ENCODE measurements at regions not wholly inside any gene's neighbourhood (a gene's known extent, or its start where the extent isn't known, plus 50 kb on each side); places are given as distances from the start of the nearest gene placed in this dataset.

- Histone ChIP-seq H3K79me2 (ENCODE audit: insufficient read depth, low read depth) (no peaks in the 10 kb centered on the region), H3K27ac (no peak overlapping the region), H3K9ac (no peak overlapping the region), H4K20me1 (ENCODE audit: insufficient read depth) (no peaks in the 10 kb centered on the region), H3K4me1 (ENCODE audit: low read depth, poor library complexity, severe bottlenecking) (no peaks in the 10 kb centered on the region), H3K4me2 (no peak overlapping the region), H3K36me3 (ENCODE audit: insufficient read depth) (no peaks in the 10 kb centered on the region), H3K4me3 (IDR thresholded peaks at IDR 0.05; ENCODE audit: insufficient read depth, low read depth, low read length) (no peak overlapping the region), H2AFZ (ENCODE audit: low read depth) (no peak overlapping the region), H3K27me3 (ENCODE audit: insufficient read depth, low read depth) (no peaks in the 10 kb centered on the region)
- TF ChIP-seq, protein P1, sequence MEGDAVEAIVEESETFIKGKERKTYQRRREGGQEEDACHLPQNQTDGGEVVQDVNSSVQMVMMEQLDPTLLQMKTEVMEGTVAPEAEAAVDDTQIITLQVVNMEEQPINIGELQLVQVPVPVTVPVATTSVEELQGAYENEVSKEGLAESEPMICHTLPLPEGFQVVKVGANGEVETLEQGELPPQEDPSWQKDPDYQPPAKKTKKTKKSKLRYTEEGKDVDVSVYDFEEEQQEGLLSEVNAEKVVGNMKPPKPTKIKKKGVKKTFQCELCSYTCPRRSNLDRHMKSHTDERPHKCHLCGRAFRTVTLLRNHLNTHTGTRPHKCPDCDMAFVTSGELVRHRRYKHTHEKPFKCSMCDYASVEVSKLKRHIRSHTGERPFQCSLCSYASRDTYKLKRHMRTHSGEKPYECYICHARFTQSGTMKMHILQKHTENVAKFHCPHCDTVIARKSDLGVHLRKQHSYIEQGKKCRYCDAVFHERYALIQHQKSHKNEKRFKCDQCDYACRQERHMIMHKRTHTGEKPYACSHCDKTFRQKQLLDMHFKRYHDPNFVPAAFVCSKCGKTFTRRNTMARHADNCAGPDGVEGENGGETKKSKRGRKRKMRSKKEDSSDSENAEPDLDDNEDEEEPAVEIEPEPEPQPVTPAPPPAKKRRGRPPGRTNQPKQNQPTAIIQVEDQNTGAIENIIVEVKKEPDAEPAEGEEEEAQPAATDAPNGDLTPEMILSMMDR (conservative IDR thresholded peaks at IDR 0.05; ENCODE audit: low read depth, low read length), result no peak
These were observed 191.3 kb downstream of the ALG10B start for GRCh38 chr12:38507839-38508238.

- Histone ChIP-seq H3K27me3 (ENCODE audit: insufficient read depth, low read depth) (no peaks in the 10 kb centered on the region), H4K20me1 (ENCODE audit: insufficient read depth) (no peaks in the 10 kb centered on the region), H3K9ac (no peak overlapping the region), H3K27ac (no peak overlapping the region), H3K4me1 (ENCODE audit: low read depth, poor library complexity, severe bottlenecking) (no peaks in the 10 kb centered on the region), H3K4me3 (IDR thresholded peaks at IDR 0.05; ENCODE audit: insufficient read depth, low read depth, low read length) (no peak overlapping the region), H3K4me2 (no peak overlapping the region), H2AFZ (ENCODE audit: low read depth) (no peak overlapping the region), H3K36me3 (ENCODE audit: insufficient read depth) (no peaks in the 10 kb centered on the region), H3K79me2 (ENCODE audit: insufficient read depth, low read depth) (no peaks in the 10 kb centered on the region)
- TF ChIP-seq, protein P1 (conservative IDR thresholded peaks at IDR 0.05; ENCODE audit: low read depth, low read length), result no peak
These were observed 191.7 kb downstream of the ALG10B start for GRCh38 chr12:38508246-38508645.

DNA sequence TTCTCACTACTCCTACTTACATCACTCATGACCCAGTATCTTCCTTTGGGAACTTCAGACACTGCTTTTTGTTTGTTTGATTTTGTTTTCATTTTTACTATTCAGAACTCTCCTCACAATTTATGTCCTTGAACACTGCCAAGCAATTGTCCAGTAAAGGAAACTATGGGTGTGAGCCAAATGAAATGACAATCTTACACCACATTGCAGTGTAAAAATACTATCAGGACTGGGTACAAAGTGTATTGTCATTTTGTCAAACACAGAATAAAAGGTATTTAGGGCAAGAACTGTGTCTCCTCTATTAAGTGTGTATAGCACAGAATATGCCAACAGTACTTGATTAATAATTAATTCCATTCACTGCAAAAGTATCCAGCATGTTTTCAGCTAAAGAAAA is 199.3 kb downstream of the ALG10B start:
- Histone ChIP-seq H2AFZ (ENCODE audit: low read depth) (no peak overlapping the region), H3K4me3 (IDR thresholded peaks at IDR 0.05; ENCODE audit: insufficient read depth, low read depth, low read length) (no peak overlapping the region), H4K20me1 (ENCODE audit: insufficient read depth) (no peaks in the 10 kb centered on the region), H3K4me2 (no peak overlapping the region), H3K4me1 (ENCODE audit: low read depth, poor library complexity, severe bottlenecking) (no peaks in the 10 kb centered on the region), H3K9ac (no peak overlapping the region), H3K27ac (no peak overlapping the region), H3K79me2 (ENCODE audit: insufficient read depth, low read depth) (no peaks in the 10 kb centered on the region), H3K36me3 (ENCODE audit: insufficient read depth) (no peaks in the 10 kb centered on the region), H3K27me3 (ENCODE audit: insufficient read depth, low read depth) (no peaks in the 10 kb centered on the region)
- TF ChIP-seq, protein P1 (conservative IDR thresholded peaks at IDR 0.05; ENCODE audit: low read depth, low read length), result no peak

GRCh38 chr12:38516418-38516817 is 199.8 kb downstream of the ALG10B start:
- Histone ChIP-seq H2AFZ (ENCODE audit: low read depth) (no peak overlapping the region), H4K20me1 (ENCODE audit: insufficient read depth) (no peaks in the 10 kb centered on the region), H3K27ac (no peak overlapping the region), H3K4me1 (ENCODE audit: low read depth, poor library complexity, severe bottlenecking) (no peaks in the 10 kb centered on the region), H3K4me2 (no peak overlapping the region), H3K4me3 (IDR thresholded peaks at IDR 0.05; ENCODE audit: insufficient read depth, low read depth, low read length) (no peak overlapping the region), H3K36me3 (ENCODE audit: insufficient read depth) (no peaks in the 10 kb centered on the region), H3K9ac (no peak overlapping the region), H3K27me3 (ENCODE audit: insufficient read depth, low read depth) (no peaks in the 10 kb centered on the region), H3K79me2 (ENCODE audit: insufficient read depth, low read depth) (no peaks in the 10 kb centered on the region)
- TF ChIP-seq, protein P1 (conservative IDR thresholded peaks at IDR 0.05; ENCODE audit: low read depth, low read length), result no peak
